Islet precursor cell (in vitro differentiated cells): ENCODE measurements at regions not wholly inside any gene's neighbourhood (a gene's known extent, or its start where the extent isn't known, plus 50 kb on each side); places are given as distances from the start of the nearest gene placed in this dataset.
A peak's percentile ranks its signal among the peaks of the same experiment; 100 is the strongest.

Experiments
- DNase-seq: peaks from one replicate; pipeline ENCODE4 v3.0.0-alpha.2; 2018

GRCh38 chr15:94047566-94047965 lies 183.8 kb upstream of the MCTP2 start:
- DNase-seq, result no peak

DNA sequence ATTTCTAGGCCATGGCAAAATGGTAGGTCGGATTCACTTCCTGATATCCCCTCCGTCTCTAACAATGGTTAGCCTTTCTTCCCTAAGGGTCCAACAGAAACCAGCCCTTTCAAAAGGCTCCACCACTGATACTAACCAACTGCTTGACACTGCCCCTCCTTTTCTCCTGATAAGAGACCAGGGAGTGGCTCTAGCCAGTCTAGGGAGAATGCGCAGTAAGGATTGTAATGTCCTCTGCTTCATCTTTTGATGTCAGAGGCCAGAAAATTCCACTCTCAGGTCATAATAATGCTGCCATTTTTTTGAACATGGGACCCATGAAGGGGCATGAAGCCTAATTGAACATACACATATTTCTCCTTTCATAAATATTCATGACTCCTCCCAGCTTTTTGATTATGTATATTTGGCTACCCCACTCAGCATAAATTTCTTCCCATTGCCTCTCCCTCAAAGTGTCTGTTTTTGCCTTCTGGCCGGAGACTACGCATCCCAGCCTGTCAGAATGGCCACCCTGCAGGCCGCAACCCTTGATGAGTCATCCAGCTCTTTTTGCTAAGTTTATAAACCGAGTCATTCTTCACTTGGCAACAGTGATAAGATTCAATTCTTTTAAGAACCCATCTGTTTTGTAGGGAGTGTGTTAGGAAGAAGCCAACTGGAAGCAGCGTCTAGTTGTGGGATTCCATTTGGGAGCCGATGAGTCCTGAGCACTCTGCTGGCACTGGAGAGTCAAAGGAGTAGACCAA lies 189.0 kb upstream of the MCTP2 start:
- DNase-seq, result no peak

DNA sequence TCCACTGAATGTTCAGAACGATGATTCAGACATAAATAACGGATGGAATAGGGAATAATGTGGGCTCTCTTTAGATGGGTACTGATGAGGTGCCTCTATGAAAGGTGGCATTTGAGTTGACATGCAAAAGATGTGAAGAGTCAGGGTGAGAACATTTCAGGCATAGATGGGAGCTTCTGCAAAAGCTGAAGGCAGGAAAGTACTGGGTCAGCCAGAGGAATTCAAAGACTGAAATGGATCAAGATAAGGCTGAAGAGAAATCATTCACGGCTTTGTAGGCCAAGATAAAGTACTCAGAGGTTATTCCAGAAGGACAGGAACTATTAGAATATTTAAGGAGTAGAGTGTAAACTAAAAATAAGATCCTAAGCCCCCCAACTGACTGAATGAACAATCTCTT lies 189.6 kb upstream of the MCTP2 start:
- no peak for DNase-seq

DNA sequence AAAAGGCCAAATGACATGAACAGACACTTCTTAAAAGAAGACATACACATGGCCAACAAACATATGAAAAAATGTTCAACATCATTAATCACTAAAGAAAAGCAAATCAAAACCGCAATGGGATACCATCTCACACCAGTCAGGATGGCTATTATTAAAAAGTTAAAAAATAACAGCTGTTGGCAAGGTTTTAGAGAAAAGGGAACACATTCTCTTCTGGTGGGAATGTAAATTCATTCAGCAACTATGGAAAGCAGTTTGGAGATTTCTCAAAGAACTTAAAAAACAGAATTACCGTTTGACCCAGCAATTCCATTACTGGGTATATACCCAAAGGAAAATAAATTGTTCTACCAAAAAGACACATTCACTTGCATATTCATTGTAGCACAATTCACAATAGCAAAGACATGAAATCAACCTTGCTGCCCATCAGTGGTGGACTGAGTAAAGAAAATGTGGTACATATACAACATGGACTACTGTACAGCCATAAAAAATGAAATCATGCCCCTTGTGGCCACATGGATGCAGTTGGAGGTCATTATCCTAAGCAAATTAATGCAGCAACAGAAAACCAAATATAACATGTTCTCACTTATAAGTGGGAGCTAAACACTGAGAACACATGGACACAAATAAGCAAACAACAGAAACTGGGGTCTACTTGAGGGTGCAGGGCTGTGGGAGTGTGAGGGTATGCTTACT lies 190.7 kb upstream of the MCTP2 start:
- no peak for DNase-seq

DNA sequence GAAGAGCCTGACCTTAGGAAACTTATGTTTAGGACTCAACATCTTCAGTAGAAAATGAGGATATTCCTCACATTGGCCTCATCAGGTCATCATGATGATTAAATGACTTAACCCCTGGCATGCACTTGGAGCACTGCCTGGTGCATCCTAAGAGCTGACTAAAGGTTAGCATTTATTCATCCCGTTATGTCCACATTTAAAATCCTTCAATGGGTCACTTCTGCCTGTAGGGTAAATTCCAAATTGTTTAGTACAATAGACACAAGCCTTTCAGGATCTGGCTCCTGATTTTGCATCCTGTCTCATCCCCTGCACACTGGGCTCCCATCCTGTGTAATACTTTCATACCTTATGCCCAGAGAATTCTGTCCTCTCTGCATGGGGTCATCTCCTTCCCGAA lies 195.2 kb upstream of the MCTP2 start:
- DNase-seq, result no peak

DNA sequence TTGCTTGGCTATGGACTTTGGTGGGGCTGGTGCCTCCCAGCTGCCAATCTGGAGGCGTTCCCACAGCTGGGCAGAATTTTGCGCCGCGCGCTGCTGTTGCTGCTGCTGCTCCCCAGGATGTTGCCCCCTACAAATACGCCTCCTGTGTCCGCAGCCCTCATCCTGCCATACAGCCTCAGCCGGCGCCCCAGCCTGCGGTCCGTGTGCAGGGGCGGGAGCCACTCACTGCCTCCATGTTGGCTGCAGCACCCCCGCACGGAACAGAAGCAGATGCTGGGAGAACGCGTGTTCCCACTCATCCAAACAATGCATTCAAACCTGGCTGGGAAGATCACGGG lies 197.7 kb upstream of the MCTP2 start:
- no peak for DNase-seq

GRCh38 chr15:94033014-94033682 lies 198.2 kb upstream of the MCTP2 start:
- DNase-seq, result no peak

DNA sequence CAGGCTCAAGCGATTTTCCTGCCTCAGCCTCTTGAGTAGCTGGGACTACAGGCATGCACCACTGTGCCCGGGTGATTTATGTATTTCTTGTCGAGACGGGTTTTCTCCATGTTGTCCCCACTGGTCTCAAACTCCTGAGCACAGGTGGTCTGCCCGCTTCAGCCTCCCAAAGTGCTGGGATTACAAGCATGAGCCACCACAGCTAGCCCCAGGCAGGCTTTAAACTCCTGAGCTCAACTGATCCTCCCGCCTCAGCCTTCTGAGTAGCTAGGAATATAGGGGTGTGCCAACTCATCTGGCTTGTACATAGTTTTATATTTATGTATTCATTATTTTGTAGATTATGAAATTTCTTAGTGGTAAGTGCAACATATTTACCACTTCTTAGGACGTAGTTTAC lies 198.8 kb upstream of the MCTP2 start:
- DNase-seq, result no peak

GRCh38 chr15:94031072-94031471 lies 200.3 kb upstream of the MCTP2 start:
- DNase-seq, result no peak

DNA sequence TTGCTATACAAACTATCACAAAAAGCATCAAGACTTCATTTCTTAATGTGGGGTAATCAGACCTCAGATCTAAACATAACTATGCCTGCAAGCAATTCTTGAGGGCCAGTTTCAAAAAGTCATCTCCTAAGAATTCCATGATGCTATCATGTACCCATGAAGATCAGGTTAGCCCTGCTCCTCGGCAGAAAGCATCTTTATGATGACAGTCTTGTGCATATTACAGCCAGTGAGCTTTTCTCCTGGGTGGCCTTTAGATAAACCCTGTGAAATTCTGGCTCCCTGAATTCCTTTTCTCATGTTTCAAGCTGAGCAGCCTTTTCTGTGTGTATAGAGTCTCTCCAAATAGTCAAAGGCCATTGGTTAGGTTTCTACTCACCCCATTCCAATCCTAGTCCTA lies 201.9 kb upstream of the MCTP2 start:
- no peak for DNase-seq

DNA sequence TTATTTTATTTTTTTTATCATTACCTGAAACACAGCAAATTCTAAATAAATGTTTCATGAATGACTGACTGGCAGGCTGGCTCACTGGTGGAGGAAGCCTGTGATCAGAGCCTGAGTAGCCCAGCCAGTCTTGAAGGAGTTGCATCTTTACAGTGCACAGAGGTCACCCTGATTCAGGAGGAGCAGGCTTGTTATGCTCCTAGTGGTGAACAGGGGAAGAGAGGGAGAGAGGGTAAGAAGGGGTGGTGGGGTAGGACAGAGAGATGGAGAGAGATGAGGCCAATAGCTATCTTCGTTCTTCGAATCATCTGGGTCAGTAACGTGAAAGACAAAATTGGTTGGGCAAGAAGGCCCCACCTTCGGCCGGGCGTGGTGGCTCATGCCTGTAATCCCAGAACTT lies 202.6 kb upstream of the MCTP2 start:
- no peak for DNase-seq

DNA sequence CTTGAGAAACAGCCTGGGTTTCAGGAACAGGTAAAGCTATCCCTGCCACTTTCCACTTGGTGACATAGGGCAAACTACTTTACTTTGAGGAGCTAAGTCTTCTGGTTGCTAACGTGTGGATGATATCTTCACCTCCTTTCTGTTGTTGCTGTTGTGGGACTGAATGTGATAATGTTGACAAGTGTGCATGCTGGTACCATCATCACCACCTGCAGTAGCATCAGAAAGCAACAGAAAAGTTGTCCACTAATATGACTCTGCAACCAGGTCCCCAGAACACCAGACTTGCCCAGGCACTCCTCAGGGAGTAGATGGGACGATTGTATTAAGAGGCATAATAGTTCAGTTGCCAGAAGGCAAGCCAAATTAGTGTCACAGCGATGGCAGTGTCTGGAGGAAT lies 203.2 kb upstream of the MCTP2 start:
- DNase-seq, result no peak

DNA sequence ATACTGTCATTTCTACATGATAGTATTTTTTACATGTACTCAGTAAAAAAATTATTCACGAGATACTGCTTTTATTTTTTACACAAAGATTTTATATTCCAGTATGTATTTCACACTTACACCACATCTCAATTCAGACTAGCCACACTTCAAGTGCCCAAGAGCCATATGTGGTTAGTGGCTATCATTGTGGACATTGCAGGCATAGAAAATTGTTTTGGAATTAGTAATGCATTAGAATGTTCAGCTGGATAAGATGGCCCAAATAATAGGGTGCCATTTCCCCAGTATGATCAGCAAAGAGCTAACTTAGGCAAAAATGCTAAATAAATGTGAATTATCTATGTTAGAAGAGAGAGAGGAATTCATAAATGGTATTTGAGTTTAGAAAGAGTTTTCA lies 203.8 kb upstream of the MCTP2 start:
- no peak for DNase-seq

DNA sequence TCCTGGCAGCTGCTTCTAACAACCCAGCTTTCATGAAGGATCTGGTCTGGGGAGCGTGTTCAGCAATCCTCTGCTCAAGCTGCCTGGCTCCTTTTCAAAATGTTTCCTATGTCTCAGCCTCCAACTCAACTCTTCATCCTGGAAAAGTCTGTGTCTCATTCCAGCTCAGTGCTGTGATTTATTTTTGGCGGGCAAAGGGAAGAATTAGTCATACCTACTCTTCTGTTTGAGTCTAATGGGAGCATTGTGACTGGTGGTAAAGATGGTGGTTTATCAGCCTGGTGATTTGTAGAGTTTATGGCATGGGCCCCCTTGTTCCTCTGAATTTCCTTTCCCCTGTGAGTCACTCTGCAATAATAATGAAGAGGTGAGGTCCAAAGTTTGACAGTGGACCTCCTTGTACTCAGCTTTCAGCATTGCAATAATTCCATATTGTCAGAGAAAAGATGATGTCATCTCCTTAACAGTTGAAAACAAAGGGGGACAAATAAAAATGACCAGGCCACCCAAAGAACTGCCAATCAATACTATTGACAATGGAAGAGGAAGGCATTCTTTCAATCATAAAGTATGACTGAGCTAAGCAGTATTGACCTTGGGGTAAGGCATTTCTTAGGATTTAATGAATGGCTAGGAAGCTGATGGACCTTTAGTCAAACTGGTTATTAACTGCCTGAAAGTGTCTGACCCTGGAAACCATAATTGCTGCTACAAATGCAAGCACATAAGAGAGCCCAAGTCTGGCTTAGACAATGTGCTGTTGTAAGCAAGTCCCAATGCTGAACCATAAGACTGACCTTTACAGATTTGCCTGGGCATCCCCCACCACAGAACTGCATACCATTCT lies 204.7 kb upstream of the MCTP2 start:
- peak; percentile 75 for DNase-seq

DNA sequence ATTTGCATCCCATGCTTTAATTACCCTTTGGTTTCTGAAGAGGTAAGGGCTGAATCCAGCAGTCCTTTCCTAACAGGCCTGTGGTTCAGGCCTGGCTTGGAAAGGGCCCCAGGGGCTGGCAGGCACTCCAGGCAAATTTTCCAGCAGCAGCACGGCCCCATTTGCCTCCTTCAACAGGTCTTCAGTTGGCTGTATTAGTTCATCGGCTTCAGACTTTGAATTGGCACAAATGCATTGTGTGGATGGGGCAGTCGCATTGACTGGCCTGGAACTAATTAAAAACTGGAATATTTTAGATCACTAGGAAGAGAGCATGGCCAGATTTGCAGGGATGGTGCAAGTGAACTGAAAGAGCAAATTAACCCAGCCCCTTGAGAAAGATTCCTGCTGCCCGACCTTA lies 207.8 kb upstream of the MCTP2 start:
- no peak for DNase-seq

- no peak for DNase-seq
These were observed 209.6 kb upstream of the MCTP2 start for GRCh38 chr15:94021621-94022320.

DNA sequence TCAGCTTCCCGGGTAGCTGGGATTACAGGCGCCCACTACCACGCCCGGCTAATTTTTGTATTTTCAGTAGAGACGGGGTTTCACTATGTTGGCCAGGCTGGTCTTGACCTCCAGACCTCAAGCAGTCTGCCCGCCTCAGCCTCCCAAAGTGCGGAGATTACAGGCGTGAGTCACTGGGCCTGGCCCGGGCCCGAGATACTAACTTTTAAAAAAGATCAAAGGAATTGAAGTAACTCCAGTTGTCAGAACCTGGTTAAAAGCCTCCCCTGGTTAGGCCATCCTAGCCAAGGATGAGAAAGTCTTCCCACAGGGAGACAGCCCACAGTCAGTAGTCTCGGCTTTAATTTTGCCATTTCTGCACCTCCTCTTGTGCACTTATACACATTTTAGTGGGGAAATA lies 212.3 kb upstream of the MCTP2 start:
- DNase-seq, result peak; percentile 72

DNA sequence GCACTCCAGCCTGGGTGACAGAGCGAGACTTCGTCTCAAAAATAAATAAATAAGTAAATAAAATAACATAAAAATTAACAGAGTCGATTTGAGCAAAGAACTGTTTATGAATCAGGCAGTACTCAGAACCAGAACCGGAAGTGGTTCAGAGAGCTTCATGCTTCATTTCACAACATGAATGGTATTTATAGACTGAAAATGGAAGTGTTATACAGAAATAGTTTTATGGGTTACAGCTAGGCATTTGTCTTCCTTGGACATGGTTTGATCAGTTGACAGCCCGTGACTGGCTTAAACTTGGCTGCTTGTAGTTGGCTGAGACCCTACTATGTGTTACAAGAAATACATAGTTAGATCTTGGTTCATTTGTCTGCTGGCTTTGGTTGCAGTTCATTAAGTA lies 216.0 kb upstream of the MCTP2 start:
- no peak for DNase-seq

GRCh38 chr15:94008104-94009074 lies 223.0 kb upstream of the MCTP2 start:
- no peak for DNase-seq

DNA sequence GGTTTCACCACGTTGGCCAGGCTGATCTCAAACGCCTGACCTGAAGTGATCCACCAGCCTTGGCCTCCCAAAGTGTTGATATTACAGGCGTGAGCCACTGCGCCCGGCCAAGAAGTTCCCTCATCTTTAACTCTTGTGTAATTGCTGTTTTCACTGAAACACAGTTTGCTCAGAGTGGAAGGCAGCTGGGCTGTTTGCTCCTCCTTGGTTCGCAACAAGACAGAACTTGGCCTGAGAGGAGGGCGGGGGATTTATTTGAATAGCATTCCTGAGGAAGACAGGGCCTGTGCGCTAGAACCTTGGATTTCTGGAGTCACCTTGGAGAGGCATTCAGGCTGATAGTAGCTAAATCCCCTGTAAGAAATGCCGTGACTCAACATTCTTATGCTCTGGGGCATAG lies 226.7 kb upstream of the MCTP2 start:
- no peak for DNase-seq

GRCh38 chr15:94002041-94002440 lies 229.3 kb upstream of the MCTP2 start:
- no peak for DNase-seq
